Body of pancreas (tissue), 4 donors: ENCODE measurements at regions not wholly inside any gene's neighbourhood (a gene's known extent, or its start where the extent isn't known, plus 50 kb on each side); places are given as distances from the start of the nearest gene placed in this dataset.

Experiments used
- CTCF ChIP-seq, 7 experiments: fragments of 450-650 bp in 4 of 7; fragments of 200-600 bp in 3 of 7; sonication (generic) in 3 of 7; IDR thresholded peaks; one replicate each; pipeline ENCODE4 v1.5.1; 2016 to 2019; ENCODE audit warnings: antibody characterized with exemption in 7 of 7
- POLR2A ChIP-seq, 3 donors: fragments of 450-650 bp; IDR thresholded peaks; one replicate each; pipeline ENCODE4 v1.6.1; 2016; ENCODE audit warnings: antibody characterized with exemption in 3 of 3, mild to moderate bottlenecking in 2 of 3

- TF ChIP-seq CTCF (IDR thresholded peaks at IDR 0.05) (no peak), POLR2A (IDR thresholded peaks at IDR 0.05) (no peak)
Measured at GRCh38 chr6:108797951-108798669, 50.1 kb upstream of the ARMC2 start.
